GM18519 (cell line): ENCODE measurements at regions not wholly inside any gene's neighbourhood (a gene's known extent, or its start where the extent isn't known, plus 50 kb on each side); places are given as distances from the start of the nearest gene placed in this dataset.
"Not testable (repeated sequence)": the region's sequence is repeated elsewhere in the genome, so short reads cannot be mapped to it uniquely, and the experiment has no call there.

Experiments used
- ATAC-seq: cut with Tn5 transposase; IDR thresholded peaks from one replicate; pipeline ENCODE4 v1.9.1; 2021; ENCODE audit warnings: mild to moderate bottlenecking, moderate library complexity; ENCODE audit not compliant: unreplicated experiment, low FRiP score

DNA sequence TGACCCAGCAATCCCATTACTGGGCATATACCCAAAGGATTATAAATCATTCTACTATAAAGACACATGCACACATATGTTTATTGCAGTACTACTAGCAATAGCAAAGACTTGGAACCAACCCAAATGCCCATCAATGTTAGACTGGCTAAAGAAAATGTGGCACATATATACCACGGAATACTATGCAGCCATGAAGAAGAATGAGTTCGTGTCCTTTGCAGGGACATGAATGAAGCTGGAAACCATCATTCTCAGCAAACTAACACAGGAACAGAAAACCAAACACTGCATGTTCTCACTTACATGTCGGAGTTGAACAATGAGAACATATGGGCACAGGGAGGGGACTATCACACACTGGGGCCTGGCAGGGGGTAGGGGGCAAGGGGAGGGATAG lies 183.0 kb downstream of the HACE1 start:
- ATAC-seq, result not testable (repeated sequence)

DNA sequence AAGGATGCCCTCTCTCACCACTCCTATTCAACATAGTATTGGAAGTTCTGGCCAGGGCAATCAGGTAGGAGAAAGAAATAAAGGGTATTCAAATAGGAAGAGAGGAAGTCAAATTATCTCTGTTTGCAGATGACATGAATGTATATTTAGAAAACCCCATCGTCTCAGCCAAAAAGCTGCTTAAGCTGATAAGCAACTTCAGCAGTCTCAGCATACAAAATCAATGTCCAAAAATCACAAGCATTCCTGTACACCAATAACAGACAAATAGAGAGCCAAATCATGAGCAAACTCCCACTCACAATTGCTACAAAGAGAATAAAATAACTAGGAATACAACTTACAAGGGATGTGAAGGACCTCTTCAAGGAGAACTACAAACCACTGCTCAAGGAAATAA lies 184.6 kb downstream of the HACE1 start:
- not testable (repeated sequence) for ATAC-seq

DNA sequence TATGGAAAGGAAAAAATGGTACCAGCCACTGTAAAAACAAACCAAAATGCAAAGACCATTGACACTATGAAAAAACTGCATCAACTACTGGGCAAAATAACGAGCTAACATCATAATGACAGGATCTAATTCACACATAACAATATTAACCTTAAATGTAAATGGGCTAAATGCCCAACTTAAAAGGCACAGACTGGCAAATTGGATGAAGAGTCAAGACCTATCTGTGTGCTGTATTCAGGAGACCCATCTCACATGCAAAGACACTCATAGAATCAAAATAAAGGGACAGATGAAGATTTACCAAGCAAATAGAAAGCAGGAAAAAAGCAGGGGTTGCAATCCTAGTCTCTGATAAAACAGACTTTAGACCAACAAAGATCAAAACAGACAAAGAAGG lies 186.6 kb downstream of the HACE1 start:
- not testable (repeated sequence) for ATAC-seq

DNA sequence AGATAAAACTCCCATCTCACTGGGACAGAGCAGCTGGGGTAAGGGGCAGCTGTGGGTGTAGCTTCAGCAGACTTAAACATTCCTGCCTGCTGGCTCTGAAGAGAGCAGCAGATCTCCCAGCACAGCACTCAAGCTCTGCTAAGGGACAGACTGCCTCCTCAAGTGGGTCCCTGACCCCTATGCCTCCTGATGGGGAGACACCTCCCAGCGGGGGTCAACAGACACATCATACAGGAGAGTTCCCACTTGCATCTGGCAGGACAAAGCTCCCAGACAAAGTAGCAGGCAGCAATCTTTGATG lies 188.2 kb downstream of the HACE1 start:
- ATAC-seq, result not testable (repeated sequence)

DNA sequence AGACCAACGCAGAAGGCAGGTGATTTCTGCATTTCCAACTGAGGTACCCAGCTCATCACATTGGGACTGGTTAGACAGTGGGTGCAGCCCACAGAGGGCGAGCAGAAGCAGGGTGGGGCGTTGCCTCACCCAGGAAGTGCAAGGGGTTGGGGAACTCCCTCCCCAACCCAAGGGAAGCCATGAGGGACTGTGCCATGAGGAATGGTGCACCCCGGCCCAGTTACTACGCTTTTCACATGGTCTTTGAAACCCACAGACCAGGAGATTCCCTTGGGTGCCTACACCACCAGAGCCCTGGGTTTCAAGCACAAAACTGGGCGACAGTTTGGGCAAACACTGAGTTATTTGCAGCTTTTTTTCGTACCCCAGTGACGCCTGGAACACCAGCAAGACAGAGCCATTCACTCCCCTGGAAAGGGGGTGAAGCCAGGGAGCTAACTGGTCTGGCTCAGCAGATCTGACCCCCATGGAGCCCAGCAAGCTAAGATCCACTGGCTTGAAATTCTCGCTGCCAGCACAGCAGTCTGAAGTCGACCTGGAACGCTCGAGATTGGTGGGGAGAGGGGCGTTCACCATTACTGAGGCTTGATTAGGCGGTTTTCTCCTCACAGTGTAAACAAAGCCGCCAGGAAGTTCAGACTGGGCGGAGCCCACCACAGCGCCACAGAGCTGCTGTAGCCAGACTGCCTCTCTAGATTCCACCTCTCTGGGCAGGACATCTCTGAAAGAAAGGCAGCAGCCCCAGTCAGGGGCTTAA lies 188.7 kb downstream of the HACE1 start:
- ATAC-seq, result not testable (repeated sequence)

DNA sequence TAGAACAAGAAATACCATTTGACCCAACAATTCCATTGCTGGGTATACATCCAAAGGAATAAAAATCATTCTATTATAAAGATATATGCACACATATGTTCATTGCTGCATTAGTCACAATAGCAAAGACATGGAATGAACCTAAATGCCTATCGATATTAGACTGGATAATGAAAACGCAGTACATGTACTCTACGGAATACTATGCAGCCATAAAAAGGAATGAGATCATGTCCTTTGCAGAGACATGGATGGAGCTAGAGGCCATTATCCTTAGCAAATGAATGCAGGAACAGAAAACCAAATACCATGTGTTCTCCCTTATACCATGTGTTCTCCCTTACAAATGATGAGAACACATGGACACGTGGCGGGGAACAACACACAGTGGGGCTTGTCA lies 190.2 kb downstream of the HACE1 start:
- ATAC-seq, result no peak

DNA sequence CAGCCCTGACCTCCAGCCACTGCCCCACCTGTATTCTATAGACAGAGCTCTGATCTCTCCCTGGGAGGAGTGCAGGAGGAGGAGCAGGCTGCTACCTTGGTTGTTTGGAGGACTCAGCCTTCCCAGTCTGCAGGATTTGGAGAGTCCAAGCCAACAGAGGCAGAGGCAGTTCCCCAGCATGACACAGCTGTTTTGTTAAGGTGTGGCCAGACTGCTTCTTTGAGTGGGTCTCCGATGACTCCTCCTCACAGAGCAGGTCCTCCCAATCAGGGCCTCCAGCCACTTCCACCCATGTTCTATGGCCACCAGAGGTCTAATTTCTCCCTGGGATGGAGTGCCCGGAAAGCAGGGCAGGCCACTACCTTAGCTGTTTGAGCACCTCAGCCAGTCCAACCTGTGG lies 203.5 kb downstream of the HACE1 start:
- ATAC-seq, result no peak

DNA sequence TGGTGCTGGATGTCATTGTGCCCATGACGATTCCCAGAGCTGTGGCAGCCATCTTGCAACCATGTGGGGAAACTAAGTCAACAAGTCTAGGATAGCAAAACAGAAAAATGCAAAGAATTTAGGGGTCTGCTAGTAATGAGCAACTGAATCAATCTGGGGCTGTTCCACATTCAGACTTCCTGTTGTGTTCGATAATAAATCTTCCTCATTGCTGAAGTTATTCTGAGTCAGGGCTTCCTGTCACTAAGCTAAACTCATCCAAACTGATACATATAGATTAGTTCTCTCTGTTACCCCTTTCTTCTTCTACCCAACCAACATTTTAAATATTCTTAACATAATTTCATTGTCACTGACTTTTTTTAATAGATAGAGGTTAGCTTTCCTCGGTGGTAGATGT lies 205.9 kb downstream of the HACE1 start:
- ATAC-seq, result no peak

DNA sequence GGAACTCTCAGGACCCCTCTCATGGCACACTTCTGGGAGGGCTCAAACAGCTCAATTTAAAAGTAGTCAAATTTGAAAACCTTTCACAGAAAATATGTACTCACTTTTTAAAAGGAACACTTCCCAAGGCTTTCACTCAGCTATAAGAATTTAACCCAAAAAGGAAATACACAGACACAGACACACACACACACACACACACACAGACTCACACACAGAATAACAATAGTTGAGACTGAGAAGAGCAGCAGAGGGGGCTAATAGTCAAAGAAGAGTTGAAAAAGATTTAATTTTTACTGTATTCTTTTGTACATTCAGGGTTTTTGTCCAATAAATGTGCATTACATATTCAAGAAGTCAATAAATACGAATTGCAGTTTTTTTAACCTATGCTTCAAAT lies 211.4 kb downstream of the HACE1 start:
- no peak for ATAC-seq

DNA sequence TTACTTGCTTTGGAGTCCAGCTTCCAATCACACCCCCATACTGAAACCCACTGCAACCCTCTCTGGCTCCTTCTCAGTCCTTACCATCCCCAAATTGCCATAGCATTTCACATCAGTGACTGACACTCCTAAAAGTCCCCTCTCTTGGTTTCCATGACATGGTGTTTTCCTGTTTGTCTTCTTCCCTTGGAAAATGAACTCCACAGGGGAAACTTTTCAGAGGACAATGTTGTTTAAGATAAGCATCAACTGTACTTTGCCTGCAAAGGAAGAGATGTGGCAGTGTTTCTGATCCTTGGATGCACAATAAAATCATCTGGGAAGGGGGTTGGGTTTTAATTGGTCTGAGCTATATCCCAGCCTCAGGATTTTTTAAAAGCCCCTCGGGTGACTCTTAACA lies 214.9 kb downstream of the HACE1 start:
- no peak for ATAC-seq

DNA sequence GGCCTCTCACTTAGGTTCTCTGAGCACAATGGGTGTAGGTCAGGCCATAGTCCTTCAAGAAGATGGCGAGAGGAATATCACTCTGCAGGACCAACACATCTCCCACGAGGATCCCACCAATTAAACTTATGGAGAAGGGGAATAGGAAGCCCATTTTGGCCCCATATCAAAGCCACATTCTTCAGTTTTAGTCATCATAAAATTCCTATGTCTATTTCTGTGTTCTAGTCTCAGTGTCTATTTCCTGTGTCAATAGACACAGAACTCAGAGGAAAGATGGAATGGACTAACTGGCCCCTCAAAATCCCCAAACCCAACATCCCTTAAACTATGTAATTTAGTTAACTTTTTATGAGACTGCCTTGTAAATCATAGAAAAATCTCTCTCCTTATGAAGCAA lies 216.8 kb downstream of the HACE1 start:
- ATAC-seq, result no peak

DNA sequence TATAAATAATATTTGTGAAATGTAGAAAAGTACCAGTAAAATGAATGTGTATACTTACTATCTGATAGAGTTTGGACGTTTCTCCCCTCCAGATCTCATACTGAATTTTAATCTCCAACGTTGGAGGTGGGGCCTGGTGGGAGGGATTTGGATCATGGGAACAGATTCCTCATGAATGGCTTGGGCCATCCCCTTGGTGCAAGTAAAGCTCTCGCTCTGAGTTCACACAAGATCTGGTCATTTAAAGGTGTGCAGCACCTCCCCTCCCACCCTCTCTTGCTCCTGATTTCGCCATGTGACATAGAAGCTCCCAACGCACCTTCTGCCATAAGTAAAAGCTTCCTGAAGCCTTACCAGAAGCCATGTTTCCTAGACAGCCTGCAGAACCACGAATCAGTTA lies 219.0 kb downstream of the HACE1 start:
- ATAC-seq, result no peak

DNA sequence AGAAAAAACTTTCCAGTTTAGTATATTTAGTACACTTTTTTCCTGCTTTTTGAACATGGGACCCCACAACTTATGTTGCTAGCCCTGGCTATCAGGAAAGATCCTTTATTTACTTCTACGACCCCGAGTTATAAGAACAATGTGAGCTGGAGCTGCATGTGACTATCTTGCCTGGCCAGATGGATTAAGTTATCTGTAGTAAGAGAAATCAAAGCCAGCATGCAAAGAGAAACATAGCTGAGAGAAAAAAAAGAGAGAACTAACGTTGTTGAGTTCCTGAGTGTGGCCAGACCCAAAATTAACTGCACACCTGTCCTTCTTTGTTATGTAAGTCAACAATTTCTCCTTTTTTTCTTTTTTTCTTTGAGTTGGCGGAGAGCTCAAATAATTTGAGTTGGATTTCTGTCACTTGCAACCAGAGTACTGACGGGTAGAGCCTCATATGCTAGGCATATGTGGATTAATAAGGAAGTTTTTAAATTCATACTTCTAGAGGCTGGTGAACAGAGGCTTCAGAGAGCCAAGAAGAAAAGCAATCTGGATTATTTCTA lies 219.5 kb downstream of the HACE1 start:
- no peak for ATAC-seq

DNA sequence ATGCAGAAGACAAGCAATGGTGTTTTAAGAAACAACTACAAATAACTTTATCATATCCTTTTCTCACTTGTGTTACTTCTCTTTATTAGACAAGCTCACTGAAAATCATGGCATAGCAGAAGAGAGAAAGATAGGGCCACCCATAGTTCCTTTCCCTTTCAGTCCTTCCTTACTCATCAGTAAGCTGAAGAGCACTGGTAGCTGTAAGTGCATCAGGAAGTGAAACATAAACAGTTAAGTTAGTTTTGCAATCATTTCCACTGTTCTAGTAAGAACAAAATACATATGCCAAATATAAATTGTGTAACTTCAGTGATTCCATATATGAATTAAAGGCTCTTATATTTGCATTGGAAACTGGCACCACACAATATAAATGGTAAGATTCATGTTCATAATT lies 220.1 kb downstream of the HACE1 start:
- peak; percentile 95 for ATAC-seq

DNA sequence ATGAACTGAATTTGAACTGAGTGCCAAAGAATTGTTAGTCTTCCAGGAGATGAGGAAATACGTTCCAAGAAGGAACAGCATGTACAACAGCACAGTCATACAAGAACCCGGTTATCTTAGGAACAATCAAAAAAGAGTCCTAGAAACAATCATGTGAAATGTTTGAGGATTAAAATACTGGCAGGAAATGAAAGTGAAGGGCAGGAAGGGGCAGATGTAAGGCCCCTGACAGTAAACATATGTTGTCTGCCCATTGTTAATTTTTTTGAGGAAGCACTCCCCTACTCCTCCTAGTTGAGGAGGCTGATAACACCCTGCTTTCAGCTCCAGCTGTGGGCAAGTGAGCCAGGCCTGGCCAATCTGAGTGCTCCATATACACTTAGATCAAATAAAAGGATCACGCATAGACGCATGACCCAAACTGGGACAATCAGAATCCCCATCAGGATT lies 220.9 kb downstream of the HACE1 start:
- ATAC-seq, result no peak

DNA sequence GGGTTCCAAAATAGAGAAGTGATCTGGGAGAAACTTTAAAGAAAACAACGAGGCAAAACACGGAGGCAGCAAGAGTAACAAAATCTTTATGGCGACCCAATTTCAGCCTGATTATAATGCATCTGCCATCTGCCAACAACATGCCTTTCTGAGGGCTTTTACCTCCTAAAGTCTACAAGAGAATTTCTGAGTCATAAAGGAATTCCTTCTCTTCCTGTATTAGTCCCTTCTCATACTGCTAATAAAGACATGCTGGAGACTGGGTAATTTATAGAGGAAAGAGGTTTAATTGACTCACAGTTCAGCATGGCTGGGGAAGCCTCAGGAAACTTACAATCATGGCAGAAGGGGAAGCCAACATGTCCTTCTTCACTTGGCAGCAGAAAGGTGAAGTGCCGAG lies 226.6 kb downstream of the HACE1 start:
- ATAC-seq, result no peak

DNA sequence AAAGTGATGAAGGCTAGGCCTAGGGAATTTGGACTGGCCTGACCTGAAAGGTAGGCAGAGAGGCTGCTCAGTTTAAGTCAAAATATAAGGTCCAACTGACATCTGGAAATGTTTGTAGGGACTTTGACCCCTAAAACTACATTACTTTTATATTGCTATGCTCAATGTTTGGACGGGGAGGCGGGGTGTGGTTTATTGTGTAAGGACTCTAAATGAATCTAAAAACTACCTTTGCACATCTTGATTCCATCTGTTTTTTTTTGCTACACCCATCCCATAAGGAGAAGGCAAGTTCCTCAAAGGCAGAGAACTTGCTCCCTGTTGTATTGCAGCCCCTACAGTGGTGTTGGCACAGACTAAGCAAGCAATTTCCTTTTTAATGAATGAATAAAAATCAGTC lies 227.1 kb downstream of the HACE1 start:
- no peak for ATAC-seq

DNA sequence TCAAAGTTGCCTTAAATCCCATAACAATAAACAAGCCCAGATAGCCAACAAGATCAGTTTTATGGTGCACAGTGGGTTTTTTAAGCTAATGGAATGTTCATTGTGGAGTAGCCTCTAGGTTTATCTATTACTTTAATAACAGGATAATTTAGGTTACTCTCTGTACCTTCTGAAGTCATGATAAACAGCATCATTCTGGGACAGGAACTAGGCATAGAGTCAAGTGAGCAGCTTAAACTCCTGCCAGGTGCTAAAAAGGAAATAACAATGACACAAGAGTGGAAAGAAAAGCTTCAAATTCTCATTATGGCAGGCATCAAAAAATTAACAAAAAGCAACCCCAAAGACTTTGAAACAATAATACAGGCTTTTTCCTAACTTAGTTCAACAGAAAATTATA lies 228.8 kb downstream of the HACE1 start:
- ATAC-seq, result no peak

DNA sequence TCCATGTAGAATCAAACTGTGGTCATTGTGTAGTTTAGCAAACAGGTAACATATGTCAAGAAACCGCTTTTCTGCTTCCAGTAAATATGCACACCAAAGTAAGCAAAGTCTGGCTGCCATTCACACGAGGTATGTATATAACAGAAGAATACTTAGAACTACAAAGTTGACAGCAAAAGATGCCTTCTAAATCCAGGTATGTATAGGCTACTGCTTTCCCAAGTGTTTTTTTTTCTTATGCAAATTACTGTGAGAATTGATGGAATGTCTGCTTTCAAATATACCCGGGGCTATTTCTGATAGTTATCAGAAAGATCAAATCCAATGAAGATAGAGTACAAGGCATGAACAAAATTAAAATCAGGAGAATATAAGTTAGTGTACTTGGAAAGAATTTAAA lies 229.2 kb downstream of the HACE1 start:
- no peak for ATAC-seq

DNA sequence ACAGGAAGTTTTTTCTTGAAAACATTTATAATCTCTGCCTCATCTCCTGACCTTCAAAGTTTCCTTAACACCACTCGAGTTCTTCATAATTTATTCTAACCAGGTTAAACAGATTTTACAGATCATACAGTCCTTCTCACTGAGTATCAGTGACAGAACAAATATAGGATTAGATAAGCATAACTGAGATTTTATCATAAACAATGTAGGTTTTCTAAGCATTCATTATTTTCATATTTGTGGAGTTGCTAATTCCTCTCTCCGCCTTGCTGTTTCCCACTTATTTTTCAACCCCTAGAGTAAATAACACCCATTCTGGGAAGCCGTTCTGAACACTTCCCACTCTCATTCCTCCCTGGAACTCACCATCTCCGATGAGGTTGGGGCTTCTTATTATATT lies 229.9 kb downstream of the HACE1 start:
- ATAC-seq, result no peak

DNA sequence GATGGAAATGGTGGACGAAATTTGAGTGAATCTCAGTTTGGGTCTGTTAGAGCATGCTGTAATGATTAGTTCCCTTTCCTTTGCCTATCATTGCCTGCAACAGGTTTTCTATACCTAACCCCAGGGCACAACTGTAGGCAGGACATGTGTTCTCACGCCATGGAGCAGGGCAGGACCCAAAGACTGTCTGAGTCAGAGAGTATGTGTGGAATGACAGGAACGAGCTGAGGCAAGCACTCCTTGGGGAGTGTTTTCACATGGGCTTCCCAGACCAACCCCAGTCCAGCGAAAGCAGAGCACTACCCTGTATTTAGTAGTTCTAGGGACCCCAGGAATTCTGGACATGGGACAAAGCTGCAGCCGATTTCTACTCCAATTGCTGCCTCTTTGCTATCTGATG lies 234.2 kb downstream of the HACE1 start:
- no peak for ATAC-seq

DNA sequence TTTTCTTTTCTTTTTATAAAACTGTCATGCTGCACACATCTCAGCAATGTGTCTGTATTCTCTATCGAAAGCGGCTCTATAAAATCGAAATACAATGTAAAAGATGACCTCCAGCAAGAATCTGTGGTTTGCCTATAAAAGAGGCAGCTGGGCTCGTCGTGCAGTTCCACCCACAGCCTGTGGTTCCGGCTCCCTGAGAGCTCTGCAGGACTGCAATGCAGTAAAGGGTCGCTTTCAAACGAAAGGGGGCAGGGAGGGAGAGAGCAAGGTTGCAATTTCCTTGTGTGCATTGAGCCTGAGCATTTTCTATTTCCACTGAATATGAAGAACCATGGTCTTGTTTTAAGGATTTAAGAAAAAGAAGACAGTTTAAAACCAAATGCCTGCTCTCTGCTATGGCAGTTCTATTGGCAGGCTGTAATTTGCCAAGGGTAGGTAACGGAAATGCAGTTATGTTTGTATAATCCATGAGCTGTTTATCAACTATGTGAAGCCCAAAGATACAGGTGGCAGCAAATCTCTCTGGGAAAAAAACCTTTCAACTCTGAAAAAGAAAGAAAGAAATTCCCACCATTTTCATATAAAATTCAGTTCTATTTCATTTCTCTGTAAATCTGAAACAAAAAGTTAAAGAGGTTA lies 236.5 kb downstream of the HACE1 start:
- ATAC-seq, result peak; percentile 47
